OCI-LY7 (cell line): ENCODE measurements at regions not wholly inside any gene's neighbourhood (a gene's known extent, or its start where the extent isn't known, plus 50 kb on each side); places are given as distances from the start of the nearest gene placed in this dataset.

Experiments used
- BruUV-seq: library from RNA; stranded (reverse); fragments of 400-500 nt; replicated peaks from 2 replicates; lab custom pipeline; 2021; lab: Mats Ljungman, UMichigan
- CTCF ChIA-PET: fragments of 300-600 bp; sonication (Branson Sonifier 250); formaldehyde crosslinking; loops from one replicate; lab custom pipeline; 2022; ENCODE audit warnings: antibody characterized with exemption; ENCODE audit not compliant: unreplicated experiment; lab: Charles Lee
- POLR2A ChIA-PET: fragments of 300-600 bp; sonication (Branson Sonifier 250); formaldehyde crosslinking; loops from one replicate; lab custom pipeline; 2022; ENCODE audit warnings: antibody characterized with exemption; lab: Charles Lee
- DNase-seq: peaks from one replicate; pipeline ENCODE4 v3.0.0-alpha.2; 2015; ENCODE audit warnings: low spot score
- H2AFZ ChIP-seq: fragments of 200-600 bp; sonication (generic), shearing (Covaris generic); 2 replicates; pipeline ENCODE4 v1.6.1; 2014; ENCODE audit warnings: mild to moderate bottlenecking, antibody characterized with exemption, low read length, moderate library complexity
- H3K27ac ChIP-seq: fragments of 200-600 bp; sonication (generic); 2 replicates; pipeline ENCODE4 v1.5.1; 2014; ENCODE audit warnings: mixed run types, low read depth, mild to moderate bottlenecking, moderate library complexity, low read length, inconsistent platforms; ENCODE audit not compliant: poor library complexity, severe bottlenecking
- H3K36me3 ChIP-seq: fragments of 200-600 bp; sonication (generic); 2 replicates; pipeline ENCODE4 v1.6.1; 2014; ENCODE audit warnings: mild to moderate bottlenecking, antibody characterized with exemption, low read length, moderate library complexity, mixed read lengths; ENCODE audit not compliant: insufficient read depth
- H3K4me1 ChIP-seq: fragments of 200-600 bp; sonication (generic); 2 replicates; pipeline ENCODE4 v1.5.1; 2014; ENCODE audit warnings: mild to moderate bottlenecking, low read length; ENCODE audit not compliant: insufficient read depth, poor library complexity, severe bottlenecking
- H3K4me2 ChIP-seq: fragments of 200-600 bp; sonication (generic); 2 replicates; pipeline ENCODE4 v1.6.1; 2014; ENCODE audit warnings: mild to moderate bottlenecking, low read length
- H3K4me3 ChIP-seq: fragments of 200-600 bp; sonication (generic); 2 replicates; pipeline ENCODE4 v1.5.1; 2014; ENCODE audit warnings: mild to moderate bottlenecking, low read depth, low read length; ENCODE audit not compliant: poor library complexity, severe bottlenecking
- H3K79me2 ChIP-seq: fragments of 200-600 bp; sonication (generic); 2 replicates; pipeline ENCODE4 v1.6.1; 2016; ENCODE audit warnings: low read depth, mild to moderate bottlenecking, low read length, moderate library complexity, mixed read lengths; ENCODE audit not compliant: insufficient read depth
- H3K9me2 ChIP-seq: fragments of 200-600 bp; sonication (generic); 2 replicates; pipeline ENCODE4 v1.6.1; 2016; ENCODE audit warnings: mild to moderate bottlenecking, low read length, mixed read lengths; ENCODE audit not compliant: insufficient read depth
- H3K9me3 ChIP-seq: fragments of 200-600 bp; sonication (generic); 2 replicates; pipeline ENCODE4 v1.6.1; 2014; ENCODE audit warnings: mild to moderate bottlenecking, mixed run types, low read length, mixed read lengths
- H4K20me1 ChIP-seq: fragments of 200-600 bp; sonication (generic); 2 replicates; pipeline ENCODE4 v1.6.1; 2014; ENCODE audit warnings: mild to moderate bottlenecking, antibody characterized with exemption, low read length, moderate library complexity, mixed read lengths; ENCODE audit not compliant: insufficient read depth
- EZH2phosphoT487 ChIP-seq: fragments of 200-600 bp; sonication (generic); IDR thresholded peaks from 2 replicates; pipeline ENCODE4 v1.6.1; 2018; ENCODE audit warnings: low read depth, borderline replicate concordance, mild to moderate bottlenecking, mixed run types, antibody characterized with exemption, low read length, moderate library complexity, mixed read lengths
- intact Hi-C: fragments of 100-400 bp; cut with micrococcal nuclease; formaldehyde crosslinking; loops from one replicate; pipeline ENCODE4 v1.10.0; 2022; ENCODE audit not compliant: unreplicated experiment
- TF ChIP-seq, protein P1 (sequence below): fragments of 200-600 bp; sonication (generic); conservative IDR thresholded peaks from 2 replicates; pipeline ENCODE4 v1.5.1; 2014; ENCODE audit warnings: mild to moderate bottlenecking, antibody characterized with exemption, low read length, moderate library complexity, mixed read lengths

DNA sequence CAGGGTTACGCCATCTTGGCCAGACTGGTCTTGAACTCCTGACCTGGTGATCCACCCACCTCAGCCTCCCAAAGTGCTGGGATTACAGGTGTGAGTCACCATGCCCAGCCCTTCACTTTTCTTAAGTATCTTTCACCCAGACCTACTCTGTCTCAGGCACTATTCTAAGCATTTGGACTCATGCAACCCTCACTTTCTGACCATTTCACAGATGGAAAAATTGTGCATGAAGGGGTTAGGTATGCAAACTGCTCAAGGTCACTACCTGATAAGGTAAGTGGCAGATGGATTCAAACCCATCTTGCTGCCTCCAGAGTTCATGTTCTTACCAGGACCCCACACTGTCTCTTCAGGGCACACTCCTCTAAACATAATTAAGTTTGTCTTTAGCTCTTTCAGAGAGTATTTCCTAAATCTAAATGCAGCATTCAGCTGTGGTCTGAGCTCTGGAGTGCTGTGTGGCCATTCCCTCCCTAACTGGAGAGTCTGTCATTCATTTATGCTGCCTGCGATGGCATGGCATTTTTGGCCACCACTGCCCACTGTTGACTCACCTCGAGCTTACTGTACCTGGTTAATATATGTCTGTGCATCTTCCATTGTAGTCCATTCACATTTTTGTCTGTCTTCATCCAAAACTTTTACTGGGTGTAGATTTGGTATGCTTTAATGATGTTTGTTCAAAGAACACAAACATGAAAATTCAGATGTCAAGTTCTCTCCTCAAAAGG, 88.4 kb downstream of the CCDC71L start:
- TF ChIP-seq, protein P1, sequence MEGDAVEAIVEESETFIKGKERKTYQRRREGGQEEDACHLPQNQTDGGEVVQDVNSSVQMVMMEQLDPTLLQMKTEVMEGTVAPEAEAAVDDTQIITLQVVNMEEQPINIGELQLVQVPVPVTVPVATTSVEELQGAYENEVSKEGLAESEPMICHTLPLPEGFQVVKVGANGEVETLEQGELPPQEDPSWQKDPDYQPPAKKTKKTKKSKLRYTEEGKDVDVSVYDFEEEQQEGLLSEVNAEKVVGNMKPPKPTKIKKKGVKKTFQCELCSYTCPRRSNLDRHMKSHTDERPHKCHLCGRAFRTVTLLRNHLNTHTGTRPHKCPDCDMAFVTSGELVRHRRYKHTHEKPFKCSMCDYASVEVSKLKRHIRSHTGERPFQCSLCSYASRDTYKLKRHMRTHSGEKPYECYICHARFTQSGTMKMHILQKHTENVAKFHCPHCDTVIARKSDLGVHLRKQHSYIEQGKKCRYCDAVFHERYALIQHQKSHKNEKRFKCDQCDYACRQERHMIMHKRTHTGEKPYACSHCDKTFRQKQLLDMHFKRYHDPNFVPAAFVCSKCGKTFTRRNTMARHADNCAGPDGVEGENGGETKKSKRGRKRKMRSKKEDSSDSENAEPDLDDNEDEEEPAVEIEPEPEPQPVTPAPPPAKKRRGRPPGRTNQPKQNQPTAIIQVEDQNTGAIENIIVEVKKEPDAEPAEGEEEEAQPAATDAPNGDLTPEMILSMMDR, result no peak
- no peak for TF ChIP-seq EZH2phosphoT487
- ChIA-PET POLR2A (interaction anchor here (0.9 kb wide), 1 partner anchor 26 kb away, joined by 4 read pairs; no protein-coding TSS in a partner anchor), CTCF (interaction anchor here (0.7 kb wide), 1 partner anchor 19 kb away, joined by 3 read pairs; no protein-coding TSS in a partner anchor)
- intact Hi-C loops, result no loop called here
- Histone ChIP-seq H3K36me3 (no peaks in the 10 kb centered on the region), H3K79me2 (no peaks in the 10 kb centered on the region), H3K9me3 (no peaks in the 10 kb centered on the region), H3K4me2 (no peak overlapping the region), H3K4me1 (no peaks in the 10 kb centered on the region), H3K9me2 (no peaks in the 10 kb centered on the region), H3K27ac (no peak overlapping the region), H3K4me3 (no peak overlapping the region), H2AFZ (no peak overlapping the region), H4K20me1 (no peaks in the 10 kb centered on the region)
- no peak for DNase-seq
- no TSS peak for BruUV-seq

DNA sequence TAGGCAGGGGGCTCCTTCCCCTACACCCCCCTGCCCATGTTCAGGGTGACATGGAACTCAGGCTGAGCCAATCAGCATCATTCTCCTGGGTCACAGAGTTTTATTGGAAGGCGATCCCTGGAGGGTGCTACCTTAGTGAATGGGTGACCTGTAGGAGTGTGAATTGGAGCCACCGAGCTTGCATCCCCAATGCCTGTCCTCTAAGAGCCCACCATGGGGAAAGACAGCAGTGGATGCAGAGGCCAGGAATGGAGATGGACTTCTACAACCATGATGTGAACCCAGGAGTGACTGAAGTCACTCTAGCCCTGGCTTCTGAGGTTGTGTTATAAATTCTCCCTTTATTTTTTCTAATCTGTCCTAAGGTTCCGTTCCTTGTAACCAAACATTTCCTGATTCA, 89.4 kb downstream of the CCDC71L start:
- H3K9me2 ChIP-seq, result no peaks in the 10 kb centered on the region
- DNase-seq, result no peak
- H2AFZ ChIP-seq, result no peak overlapping the region
- H3K9me3 ChIP-seq, result no peaks in the 10 kb centered on the region
- H4K20me1 ChIP-seq, result no peaks in the 10 kb centered on the region
- H3K4me1 ChIP-seq, result no peaks in the 10 kb centered on the region
- H3K4me2 ChIP-seq, result no peak overlapping the region
- CTCF ChIA-PET, result no interaction called here
- H3K36me3 ChIP-seq, result no peaks in the 10 kb centered on the region
- H3K79me2 ChIP-seq, result no peaks in the 10 kb centered on the region
- TF ChIP-seq, protein P1, result no peak
- TF ChIP-seq EZH2phosphoT487, result no peak
- BruUV-seq, result no TSS peak
- intact Hi-C loops, result no loop called here
- POLR2A ChIA-PET, result interaction anchor here (0.7 to 0.8 kb wide), 2 partner anchors 26 to 431 kb away, joined by 3 read pairs; no protein-coding TSS in a partner anchor
- no peak overlapping the region for H3K4me3 ChIP-seq
- no peak overlapping the region for H3K27ac ChIP-seq

DNA sequence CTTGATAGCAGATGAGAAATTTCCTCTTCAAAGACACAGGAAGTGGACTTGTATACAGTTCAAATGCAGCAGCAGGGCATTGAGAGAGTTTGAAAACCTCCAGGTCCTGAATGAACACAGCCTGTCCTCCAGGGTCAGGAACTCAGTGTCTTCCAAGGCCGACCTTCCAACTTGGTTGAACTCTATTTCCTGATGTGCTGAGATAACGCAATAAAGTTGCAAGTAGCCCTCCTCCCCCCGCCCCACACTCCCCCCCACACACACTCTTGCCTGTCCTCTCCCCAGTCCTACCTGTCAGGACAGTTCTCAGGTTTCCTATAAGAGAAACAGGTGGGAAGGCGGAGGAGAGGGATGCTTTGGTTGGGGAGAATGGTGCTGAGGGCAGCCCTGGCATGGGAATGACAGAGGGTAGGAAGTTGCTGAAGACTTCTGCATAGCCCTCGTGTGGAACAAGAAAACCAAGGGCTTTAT, 90.0 kb downstream of the CCDC71L start:
- BruUV-seq, result no TSS peak
- Histone ChIP-seq H3K36me3 (no peaks in the 10 kb centered on the region), H2AFZ (no peak overlapping the region), H3K4me1 (no peaks in the 10 kb centered on the region), H3K4me2 (no peak overlapping the region), H4K20me1 (no peaks in the 10 kb centered on the region), H3K9me3 (no peaks in the 10 kb centered on the region), H3K9me2 (no peaks in the 10 kb centered on the region), H3K27ac (no peak overlapping the region), H3K4me3 (no peak overlapping the region), H3K79me2 (no peaks in the 10 kb centered on the region)
- DNase-seq, result no peak
- CTCF ChIA-PET, result no interaction called here
- no peak for TF ChIP-seq EZH2phosphoT487
- TF ChIP-seq, protein P1, result no peak
- POLR2A ChIA-PET, result no interaction called here
- intact Hi-C loops, result no loop called here
